ENCODE measurements at regions not wholly inside any gene's neighbourhood (a gene's known extent, or its start where the extent isn't known, plus 50 kb on each side); places are given as distances from the start of the nearest gene placed in this dataset.
"Not testable (repeated sequence)": the region's sequence is repeated elsewhere in the genome, so short reads cannot be mapped to it uniquely, and the experiment has no call there.

- TF ChIP-seq, protein P1, sequence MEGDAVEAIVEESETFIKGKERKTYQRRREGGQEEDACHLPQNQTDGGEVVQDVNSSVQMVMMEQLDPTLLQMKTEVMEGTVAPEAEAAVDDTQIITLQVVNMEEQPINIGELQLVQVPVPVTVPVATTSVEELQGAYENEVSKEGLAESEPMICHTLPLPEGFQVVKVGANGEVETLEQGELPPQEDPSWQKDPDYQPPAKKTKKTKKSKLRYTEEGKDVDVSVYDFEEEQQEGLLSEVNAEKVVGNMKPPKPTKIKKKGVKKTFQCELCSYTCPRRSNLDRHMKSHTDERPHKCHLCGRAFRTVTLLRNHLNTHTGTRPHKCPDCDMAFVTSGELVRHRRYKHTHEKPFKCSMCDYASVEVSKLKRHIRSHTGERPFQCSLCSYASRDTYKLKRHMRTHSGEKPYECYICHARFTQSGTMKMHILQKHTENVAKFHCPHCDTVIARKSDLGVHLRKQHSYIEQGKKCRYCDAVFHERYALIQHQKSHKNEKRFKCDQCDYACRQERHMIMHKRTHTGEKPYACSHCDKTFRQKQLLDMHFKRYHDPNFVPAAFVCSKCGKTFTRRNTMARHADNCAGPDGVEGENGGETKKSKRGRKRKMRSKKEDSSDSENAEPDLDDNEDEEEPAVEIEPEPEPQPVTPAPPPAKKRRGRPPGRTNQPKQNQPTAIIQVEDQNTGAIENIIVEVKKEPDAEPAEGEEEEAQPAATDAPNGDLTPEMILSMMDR (IDR thresholded peaks at IDR 0.05), result no peak
- DNase-seq (ENCODE audit: low spot score), result no peak
- peak overlapping the region; percentile 72 for H3K4me3 ChIP-seq
- no peak overlapping the region for H3K27ac ChIP-seq
Measured at GRCh38 chr10:46106410-46107255, 60.6 kb upstream of the MSMB start.

GRCh38 chr10:46108158-46108499, 62.1 kb upstream of the MSMB start:
- not testable (repeated sequence) for H3K27ac ChIP-seq; H3K4me3 ChIP-seq; DNase-seq (ENCODE audit: low spot score)

DNA sequence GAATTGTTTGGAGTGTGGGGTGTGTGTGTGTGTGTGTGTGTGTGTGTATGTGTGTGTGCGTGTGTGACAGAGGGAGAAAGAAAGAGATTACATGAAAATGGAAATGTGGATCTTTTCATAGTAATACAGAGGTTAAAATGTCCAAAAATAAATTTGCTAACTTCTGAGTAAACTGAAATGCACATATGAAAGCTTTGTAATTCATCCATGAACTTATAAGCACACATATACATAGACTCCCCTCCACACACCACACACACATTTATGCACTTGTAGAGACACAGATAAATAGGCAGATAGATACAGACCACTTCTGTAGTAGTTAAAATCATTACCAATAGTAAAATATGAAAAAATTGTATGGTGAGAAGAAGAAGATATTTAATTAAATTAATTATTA, 108.2 kb upstream of the MSMB start:
- H3K4me3 ChIP-seq; DNase-seq (ENCODE audit: low spot score); H3K27ac ChIP-seq: not testable (repeated sequence)

DNA sequence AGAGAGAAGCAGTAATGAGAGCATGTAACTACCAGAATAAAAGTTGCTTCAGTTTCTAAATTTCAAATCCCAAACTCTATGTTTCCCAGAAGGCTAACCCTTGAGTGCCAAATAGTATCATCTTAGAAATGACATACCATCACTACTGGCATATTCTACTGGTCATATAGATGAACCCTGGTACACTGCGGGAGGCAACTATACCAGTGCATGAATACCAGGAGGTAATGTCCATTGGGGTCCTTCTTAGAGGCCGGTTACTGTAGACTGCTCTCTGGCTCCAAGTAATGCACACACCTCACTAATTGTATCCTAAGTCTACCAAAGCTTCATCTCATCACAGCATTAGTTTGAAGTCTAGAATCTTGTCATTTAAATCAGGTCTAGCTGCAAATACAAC, 108.6 kb upstream of the MSMB start:
- DNase-seq (ENCODE audit: low spot score), result not testable (repeated sequence)

DNA sequence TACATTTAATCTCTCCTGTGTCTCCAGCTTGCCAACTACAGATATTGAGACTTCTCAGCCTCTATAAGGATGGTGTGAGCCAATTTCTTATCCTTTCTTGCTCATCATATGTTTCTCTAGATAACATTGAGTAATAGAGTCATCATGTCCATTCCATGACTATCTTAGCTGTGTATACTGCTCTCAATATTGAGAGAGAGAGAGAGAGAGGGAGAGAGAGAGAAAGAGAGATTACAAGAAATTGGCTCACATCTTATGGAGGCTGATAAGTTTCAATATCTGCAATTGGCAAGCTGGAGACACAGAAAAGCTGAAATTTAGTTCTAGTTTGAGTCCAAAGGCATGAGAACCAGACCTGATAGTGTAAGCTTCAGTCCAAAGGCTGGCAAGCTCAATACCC, 110.8 kb upstream of the MSMB start:
- H3K27ac ChIP-seq; H3K4me3 ChIP-seq; DNase-seq (ENCODE audit: low spot score): not testable (repeated sequence)

More for the DNA sequence above, 108.6 kb upstream of the MSMB start:
- H3K4me3 ChIP-seq, H3K27ac ChIP-seq: not testable (repeated sequence)

GRCh38 chr10:46169736-46170135, 117.1 kb upstream of the ANTXRL start:
- TF ChIP-seq, protein P1 (IDR thresholded peaks at IDR 0.05), result no peak
- Histone ChIP-seq H3K4me3 (no peak overlapping the region), H3K27ac (no peak overlapping the region)
- no peak for DNase-seq (ENCODE audit: low spot score)

- Histone ChIP-seq H3K4me3 (no peak overlapping the region), H3K27ac (no peak overlapping the region)
- TF ChIP-seq, protein P1 (IDR thresholded peaks at IDR 0.05), result no peak
- no peak for DNase-seq (ENCODE audit: low spot score)
Measured at GRCh38 chr10:46170789-46171188, 116.0 kb upstream of the ANTXRL start.

DNA sequence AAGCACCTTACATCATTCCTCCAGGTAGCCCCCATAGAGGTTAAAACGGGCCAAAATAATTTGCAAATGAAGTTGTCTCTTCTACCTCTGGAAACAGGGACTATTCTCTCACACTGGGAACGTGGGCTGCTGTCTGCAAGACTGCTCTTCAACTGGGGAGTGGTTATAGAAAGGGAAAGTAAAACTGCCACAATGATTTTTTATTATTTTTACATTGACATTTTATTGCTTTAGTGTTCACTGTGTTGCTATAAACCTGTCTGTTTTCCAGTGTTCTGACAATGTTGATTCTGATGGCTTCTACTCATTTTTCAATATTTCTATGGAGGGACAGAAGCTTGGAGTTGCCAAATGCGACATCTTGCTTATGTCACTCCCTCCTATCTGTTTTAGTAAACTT, 115.1 kb upstream of the ANTXRL start:
- DNase-seq (ENCODE audit: low spot score), result no peak
- Histone ChIP-seq H3K27ac (no peak overlapping the region), H3K4me3 (no peak overlapping the region)
- TF ChIP-seq, protein P1 (IDR thresholded peaks at IDR 0.05), result no peak

DNA sequence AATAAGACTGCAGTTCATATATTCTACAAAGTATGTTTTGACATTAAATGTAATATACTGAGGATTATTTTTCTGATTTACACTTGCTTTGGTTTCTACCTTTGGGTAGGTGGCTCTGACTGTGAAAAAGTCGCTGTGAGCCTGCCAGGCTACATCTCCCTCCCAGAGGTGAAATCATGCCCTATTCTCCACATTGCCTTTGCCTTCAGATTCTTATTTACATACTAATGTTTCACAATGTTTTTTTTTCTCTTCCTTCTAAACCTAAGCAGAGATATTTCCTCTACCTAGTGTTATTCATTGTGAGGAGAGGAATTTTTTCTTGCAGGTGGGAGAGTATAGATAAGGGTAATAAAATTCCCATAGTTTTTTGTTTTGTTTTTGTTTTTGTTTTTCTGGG, 111.5 kb upstream of the ANTXRL start:
- H3K4me3 ChIP-seq, result no peak overlapping the region
- no peak overlapping the region for H3K27ac ChIP-seq
- DNase-seq (ENCODE audit: low spot score), result no peak
- TF ChIP-seq, protein P1 (IDR thresholded peaks at IDR 0.05), result no peak
